ENCODE measurements at regions not wholly inside any gene's neighbourhood (a gene's known extent, or its start where the extent isn't known, plus 50 kb on each side); places are given as distances from the start of the nearest gene placed in this dataset.
A peak's percentile ranks its signal among the peaks of the same experiment; 100 is the strongest.
"Not testable (repeated sequence)": the region's sequence is repeated elsewhere in the genome, so short reads cannot be mapped to it uniquely, and the experiment has no call there.

DNA sequence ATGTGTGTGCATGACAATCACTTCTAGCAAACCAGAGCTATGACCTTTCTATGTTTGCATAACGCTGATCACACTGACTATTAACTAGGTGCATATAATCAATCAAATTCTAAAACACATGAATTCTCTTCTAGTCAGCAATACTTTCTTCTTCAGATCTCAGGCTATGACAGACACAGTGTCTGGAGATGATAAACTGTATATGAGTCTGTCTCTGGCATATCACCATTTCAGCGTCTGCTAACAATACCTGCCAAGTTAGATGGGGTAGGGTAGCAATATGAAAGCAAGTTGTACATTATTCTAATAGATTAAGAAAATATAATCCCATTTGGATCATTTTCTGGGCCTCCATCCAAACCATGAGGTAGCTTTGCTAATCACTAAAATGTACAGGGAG is 354.2 kb upstream of the EPHA4 start:
- DNase-seq: no peak

DNA sequence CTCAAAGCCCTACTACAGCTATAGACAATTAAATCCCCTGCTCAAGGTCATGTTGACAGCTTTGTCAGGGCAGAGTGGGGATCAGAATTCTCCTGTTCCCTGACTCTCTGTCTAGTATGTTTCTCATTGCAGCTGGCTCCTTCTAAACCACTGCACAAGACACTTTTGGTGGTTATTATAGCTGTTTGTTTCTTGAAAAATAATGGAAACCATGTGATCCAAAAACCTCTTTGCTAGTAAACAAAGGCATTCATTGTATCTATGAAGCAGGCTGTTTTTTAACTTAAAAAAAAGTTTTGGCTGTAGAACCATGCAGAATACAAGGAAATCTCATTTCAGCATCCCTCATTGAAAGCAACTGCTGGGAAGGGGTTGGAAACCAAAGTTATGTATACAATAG is 352.5 kb upstream of the EPHA4 start:
- no peak for DNase-seq

DNA sequence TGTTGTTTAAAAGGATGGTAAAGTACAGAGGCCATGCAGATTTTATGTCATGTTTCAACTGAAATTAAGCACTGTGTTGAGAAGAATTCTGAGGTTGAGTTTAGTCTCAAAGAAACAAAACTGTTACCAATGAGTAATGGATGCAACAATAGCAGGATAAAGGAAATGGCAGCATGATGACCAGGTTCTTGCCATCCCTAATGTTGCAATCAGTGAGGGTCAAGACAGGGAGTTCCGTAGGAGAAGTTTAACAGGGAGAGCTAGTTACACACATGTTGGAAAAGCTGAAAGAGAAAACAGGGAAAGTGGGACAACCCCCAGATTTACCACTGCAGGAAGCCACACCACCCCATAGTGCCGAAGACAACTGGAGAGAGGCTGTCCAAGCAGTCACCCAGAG is 343.8 kb upstream of the EPHA4 start:
- DNase-seq: no peak

DNA sequence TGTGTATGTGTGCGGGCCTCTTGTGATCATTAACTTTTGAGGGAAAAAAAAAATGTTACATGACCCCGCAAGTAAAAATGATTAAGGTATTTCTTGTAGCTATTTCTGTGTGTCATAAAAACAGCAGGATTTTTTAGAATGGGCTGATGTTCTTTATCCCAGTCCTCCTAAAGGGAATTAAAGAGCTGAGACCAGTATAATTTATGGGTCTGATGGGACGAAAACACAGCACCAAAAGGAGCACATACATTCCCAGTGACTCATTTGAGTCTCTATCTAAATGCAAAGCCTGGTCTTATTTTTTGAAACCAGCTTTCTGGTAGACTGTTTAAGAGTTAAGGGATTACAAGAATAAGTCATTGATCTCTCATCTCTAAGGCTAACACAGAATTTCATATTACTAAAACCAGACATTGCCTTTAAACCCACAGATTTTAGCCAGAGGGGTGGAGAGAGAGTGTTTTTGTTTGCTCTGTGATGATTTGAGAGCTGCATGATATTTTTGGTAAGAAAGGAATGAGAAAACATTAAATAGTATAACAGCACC is 342.3 kb upstream of the EPHA4 start:
- DNase-seq: no peak

DNA sequence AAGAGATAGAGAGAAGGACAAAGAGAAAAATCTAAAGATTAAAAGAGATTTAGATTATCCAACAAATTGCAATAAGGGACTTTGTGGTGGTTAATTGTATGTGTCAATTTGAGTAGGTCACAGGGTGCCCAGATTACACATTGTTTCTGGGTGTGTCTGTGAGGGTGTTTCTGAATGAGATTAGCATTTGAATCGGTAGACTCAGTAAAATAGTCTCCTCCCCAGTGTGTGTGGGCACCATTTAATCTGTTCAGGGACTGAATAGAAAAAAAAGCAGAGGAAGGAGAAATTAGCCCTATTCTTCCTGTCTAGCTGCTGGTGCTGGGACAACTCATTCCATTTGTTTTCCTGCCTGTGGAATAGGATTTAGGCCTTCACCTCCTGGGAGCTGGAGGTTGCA is 339.8 kb upstream of the EPHA4 start:
- DNase-seq: no peak

DNA sequence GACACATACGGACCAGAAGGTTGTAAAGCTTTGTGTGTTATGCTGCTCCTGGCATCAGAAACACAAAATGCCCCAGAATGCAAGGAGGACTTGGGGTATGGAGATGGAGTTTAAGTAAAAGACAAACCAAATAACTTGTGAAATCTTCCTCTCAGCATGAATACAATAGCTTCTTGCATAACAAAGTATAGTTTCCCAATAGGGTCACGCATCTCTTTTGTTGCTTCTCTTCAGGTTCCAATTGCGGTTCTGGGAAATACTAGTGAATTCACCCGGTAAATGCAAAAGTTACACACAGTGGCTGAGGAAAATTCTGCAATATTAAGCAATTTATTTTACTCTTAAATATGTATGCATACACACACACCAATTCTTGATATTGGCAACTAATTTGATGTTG is 339.2 kb upstream of the EPHA4 start:
- no peak for DNase-seq

DNA sequence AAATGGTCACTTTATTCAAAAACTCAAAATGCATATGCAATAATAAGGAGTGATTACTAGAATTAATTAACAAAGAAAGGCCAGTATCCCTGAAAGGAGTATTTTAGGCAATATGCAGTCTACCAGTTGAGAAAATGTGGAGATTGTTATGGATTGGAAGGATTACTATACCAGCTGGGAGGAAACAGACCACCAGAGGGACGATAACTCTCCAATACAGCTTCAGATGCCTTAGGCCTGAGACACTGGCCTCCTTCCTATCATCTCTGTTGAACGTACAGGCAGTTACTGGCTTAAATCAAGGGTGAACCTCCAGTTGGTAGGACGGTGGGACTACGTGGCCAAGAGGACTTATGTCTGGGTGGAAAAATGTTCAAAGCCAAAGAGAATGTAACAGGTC is 336.4 kb upstream of the EPHA4 start:
- no peak for DNase-seq

DNA sequence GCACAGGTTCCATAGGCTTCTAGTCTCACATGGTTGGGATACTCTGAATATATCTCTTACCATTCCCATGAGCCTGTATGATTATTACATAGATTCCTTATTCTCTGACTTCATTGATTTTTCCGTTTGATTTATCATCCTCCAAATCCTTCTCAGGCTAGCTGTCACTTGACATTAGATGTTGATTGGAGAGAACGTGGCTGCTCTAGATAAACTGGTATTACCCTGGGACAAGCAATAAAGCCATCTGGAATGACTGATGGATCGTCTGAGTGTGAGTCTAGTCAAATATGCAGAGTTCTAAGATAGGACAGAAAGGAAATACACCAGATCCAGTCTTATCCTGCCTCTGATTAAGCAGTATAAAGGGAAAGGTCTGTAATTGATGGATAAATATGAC is 325.6 kb upstream of the EPHA4 start:
- no peak for DNase-seq

DNA sequence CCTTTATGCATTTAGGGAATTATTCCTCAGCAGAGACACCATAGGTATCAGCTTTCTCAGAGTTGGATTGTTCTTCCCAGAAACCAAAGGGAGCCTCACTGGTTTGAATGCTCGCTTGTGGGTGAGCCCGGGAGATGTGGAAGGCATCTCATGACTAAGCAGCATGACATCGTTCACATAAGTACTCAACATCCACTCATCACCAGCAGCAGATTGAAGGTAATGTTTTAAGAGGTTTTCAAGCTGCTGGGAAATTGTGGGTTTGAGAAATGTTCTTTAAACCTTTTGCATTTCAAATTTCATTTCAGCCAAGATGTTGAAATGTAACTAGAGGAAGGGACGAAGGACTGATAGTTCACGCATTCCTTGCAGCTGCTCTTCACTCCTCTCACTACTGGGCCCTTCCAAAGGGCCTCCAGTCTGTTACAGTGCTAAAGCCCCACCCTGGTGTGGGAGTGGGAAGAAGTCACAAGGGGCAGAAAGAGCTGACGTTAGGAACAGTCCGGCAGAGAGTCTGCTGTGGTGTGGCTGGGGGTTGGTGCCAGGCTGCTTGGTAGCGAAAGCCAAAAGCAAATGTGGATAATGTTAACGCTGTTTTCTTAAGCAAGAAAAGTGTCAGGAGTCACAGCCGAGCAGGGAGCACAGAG is 324.5 kb upstream of the EPHA4 start:
- DNase-seq: peak in 2 of 56 donors; percentile 2 to 6

DNA sequence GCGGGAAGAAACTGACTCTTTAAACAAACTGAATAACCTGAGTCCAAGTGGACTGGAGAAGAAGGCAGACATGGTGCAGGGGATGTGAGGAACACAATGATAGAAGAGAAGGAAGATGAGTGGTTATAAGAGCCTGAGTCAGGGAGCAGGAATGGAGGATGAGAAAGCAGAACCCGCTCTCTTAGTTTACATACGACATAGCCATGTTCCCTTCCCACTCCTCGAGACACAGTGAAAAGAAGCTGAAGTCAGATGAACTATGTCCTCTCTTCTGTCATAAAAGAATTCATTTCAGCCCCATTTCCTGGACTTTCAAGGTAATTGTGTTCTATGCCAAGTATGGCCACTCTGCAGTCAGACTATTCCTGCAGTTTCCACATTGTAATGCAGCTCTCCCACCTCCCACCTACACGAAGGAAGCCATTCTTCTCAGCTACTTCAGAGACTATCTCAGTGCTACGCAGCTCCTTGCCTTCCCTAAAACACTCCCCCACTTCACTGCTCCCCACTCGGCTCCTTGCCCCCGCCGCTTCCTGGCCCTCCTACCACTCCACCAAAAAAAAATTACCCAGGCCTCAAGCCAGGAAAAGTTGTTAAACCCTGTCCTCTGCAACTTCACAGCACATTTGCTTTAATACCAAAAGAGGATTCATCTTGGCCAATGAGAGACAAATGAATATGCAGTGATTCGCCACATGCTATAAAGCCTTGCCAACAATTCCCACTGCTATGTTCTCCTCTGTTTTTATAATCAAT is 323.4 kb upstream of the EPHA4 start:
- DNase-seq: peak in 13 of 56 donors; percentile 1 to 45 (median 18)

DNA sequence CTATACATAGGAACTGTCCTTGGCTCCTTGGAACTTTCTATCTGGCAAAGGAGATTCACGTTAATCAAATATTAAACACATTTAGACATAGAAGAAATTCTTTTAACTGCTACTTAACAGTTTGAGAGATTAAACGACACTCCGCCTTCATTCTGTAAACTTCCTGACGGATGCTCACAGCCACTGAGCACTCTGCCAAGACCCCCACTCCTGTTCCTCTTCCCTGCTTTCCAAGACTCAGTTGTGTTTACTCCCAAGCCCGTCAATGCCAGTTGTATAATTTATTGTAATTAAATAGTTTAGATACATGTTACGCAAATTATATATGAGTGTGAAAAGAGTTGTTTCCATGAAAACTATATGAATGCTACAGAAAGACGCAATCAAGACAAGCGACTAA is 321.4 kb upstream of the EPHA4 start:
- DNase-seq: no peak

DNA sequence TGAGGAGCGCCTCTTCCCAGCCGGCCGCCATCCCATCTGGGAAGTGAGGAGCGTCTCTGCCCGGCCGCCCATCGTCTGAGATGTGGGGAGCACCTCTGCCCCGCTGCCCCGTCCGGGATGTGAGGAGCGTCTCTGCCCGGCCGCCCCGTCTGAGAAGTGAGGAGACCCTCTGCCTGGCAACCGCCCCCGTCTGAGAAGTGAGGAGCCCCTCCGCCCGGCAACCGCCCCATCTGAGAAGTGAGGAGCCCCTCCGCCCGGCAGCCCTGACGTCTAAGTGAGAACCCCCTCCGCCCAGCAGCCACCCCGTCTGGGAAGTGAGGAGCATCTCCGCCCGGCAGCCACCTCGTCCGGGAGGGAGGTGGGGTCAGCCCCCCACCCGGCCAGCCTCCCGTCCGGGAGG is 319.9 kb upstream of the EPHA4 start:
- DNase-seq: not testable (repeated sequence)

DNA sequence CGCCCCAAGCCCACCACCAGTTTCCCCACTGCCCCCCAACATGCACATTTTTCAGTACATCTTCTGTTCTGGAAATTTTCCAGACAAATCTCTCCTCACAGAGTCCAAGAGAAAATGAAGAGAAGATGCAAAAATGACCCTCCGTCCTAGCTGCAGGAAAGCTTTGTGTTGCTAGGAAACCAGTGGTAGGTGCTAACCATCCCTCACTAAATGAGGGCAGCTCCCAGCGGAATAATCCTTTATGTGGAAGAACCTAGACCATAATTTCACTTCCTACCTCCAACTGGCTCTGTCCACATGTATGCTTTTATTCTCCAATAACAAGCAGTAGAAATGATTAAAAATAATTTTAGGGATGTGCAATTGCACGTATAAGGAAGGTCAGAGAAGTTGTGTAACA is 311.9 kb upstream of the EPHA4 start:
- DNase-seq: no peak

DNA sequence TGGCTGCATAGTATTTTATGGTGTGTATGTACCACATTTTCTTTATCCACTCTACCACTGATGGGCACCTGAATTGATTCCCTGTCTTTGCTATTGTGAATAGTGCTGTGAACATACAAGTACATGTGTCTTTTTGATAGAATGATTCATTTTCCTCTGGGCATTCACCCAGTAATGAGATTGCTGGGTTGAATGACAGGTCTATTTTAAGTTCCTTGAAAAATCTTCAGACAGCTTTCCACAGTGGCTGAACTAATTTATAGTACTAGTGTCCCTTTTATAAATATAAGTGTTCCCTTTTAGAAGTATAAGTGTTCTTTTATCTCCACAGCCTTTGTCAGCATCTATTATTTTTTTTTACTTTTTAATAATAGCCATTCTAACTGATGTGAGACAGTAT is 303.9 kb upstream of the EPHA4 start:
- no peak for DNase-seq

DNA sequence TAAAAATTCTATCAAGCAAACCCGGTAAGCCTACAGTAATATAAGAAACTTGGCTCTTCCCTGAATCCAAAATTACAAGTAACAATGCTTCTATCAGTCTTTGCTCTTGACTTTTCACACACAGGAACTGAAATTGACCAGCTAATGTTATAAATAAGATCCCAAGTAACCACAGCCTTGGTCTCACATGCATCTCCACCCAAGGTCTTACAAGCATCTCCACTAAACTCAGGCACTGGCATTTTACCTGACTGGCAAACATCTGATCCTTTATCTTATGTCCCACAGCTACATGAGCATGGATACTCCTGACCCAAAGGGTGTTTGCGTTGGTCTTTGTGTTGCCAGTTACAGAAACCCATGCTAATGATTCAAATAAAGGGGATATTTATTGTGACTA is 302.3 kb upstream of the EPHA4 start:
- no peak for DNase-seq

DNA sequence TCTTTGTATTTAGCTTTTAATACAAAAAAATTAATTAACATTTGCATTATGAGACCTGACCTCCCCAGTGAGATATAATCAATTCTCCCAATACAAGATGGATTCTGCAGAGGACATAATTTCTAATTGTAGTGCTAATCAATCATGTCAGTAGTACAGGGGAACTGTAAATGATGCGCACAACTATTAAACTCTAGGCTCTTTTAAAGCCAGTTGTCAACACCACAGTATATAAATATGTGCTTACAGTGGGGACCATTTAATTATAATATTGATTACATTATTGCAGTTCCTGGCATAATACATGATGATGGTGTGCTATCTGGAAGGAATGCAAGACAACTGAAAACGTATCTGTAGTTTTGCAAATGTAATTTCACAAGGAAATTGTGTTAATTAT is 285.6 kb upstream of the EPHA4 start:
- no peak for DNase-seq

DNA sequence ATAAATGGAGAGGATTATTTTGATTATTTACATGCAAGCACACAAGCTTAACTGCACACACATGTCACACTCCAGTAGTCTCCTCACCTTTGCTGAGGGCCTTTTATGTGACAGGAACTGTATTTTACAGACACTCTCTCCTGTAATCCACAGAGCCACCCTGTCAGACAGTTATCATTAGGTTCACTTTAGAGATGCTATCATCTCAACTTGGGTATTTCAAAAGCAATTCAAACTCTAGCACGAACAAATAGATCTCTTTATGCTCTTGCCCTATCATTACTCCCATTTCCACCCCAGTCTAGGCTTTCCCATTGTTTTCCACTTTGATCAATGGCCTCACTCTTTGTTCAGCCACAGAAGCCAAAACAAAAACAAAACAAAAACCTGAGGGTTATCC is 281.2 kb upstream of the EPHA4 start:
- DNase-seq: no peak

DNA sequence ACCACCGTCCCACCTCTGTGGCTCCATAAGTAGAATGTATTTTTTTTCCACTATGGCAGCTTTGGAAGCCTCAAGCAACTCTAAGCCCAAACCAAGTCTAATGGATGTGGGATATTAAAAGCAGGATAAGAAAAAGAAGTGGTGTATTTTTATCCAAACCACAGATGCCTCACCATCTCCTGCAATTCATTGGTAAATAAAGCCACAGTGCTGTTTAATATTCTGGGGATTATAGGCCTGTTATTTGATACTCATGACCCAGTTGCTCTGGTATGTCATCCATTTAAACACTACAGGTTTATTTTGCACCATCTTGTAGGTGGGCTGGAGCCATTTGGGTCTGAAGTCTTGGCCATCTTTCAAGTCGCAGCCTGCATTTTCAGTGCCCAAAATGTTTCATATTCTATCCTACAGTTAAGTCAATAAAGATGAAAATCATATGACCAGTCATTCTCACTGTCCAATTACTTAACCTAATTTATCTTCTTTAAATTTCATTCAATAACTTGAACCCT is 279.5 kb upstream of the EPHA4 start:
- DNase-seq: no peak

DNA sequence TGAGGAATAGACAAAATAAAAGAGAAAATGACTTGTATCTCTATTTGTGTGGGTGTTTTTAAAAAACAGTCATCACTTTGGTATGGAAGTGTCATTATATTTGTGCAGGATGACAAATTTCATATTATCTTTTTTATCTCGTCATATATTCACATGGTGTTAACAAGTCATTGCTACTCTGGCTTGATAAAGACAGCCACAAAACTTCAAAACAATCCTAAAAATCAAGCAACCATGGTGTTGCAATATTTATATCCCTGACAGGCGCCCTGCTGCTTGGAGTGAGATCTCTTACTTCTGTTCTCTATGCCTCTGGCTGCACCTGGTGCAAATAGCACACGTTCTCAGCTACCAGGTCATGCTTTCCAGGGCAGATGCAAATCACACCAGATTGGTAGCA is 278.0 kb upstream of the EPHA4 start:
- no peak for DNase-seq

DNA sequence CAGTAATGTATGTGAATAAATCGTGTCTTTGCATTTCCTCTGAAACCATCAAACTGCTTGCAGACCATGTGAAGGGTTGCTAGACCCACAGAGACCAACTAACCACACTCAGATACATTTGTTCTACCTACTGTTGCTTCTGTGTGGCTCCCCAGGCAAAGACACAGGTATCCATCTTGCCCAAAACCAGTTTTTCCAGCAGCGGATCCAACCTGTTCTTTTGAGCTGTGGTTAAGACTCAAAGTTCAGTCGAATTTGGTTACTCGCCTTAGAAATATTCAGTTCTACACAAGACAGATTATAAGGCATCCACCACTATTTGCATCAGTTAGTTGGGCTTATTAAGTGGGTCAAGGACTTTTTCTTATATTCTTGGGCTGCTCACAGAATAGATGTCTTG is 276.2 kb upstream of the EPHA4 start:
- no peak for DNase-seq

DNA sequence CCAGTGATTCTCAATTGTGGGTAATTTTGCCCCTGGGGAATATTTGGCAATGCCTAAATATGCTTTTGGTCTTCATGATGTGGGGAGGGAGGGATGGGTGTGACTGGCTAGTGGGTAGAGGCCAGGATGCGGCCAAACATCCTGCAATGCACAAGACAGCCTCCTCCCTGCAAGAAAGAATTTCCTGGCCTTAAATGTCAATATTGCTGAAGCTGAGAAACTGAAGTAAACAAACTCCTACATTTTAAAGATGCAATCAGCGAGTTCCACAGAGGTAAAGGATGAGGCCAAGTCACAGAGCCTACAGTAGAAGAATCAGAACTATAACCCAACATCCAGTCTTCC is 272.9 kb upstream of the EPHA4 start:
- DNase-seq: no peak

DNA sequence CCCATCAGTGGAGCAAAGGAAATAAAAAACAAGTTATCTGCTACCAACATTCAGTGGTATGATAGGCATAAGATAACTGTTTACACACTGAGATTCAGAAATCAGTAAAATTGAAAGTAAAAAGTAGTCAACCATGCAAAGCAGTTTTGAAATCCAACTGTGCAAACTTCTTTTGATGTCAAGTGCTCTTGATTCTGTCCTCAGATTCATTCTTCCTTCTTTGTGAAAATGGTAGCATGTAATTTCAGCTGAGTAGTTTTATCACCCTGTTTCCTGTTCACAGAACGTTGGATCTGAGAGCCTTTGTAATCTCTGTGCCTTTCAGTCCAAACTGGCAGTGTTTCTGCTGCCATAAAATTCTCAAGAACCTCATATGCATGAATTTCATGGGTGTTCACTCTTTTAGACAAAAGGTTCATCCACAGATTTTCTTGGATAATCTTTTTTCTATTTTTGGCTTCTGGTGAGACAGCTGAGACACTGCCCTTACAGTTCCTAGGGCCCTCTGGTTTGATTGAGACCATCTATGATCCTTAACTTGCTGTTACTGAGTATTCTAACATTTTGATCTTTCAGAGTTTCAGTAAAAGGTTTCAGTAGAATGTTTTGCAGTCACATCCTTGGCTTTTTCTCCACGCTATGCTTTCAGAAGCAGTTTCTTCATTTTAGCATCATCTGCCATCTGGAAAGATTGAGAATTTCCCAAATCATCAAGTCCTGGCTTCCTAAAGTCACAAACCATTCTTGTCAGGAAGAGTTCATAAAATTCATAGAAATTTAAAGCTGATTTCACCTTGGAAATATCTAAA is 272.3 kb upstream of the EPHA4 start:
- no peak for DNase-seq

Data from amygdala (tissue), 56 donors.